WTC11 (cell line): ENCODE measurements at regions not wholly inside any gene's neighbourhood (a gene's known extent, or its start where the extent isn't known, plus 50 kb on each side); places are given as distances from the start of the nearest gene placed in this dataset.

Source experiments
- ATAC-seq: fragments of 200-7000 bp; cut with Tn5 transposase; 2 replicates; pipeline ENCODE4 v1.10.0; 2021; ENCODE audit warnings: mild to moderate bottlenecking, moderate library complexity
- CTCF ChIA-PET: fragments of 300-600 bp; sonication (Branson Sonifier 250); formaldehyde crosslinking; loops from one replicate; lab custom pipeline; 2021; ENCODE audit warnings: antibody characterized with exemption; lab: Charles Lee
- POLR2A ChIA-PET: fragments of 350-600 bp; sonication (Branson Sonifier 250); formaldehyde crosslinking; loops from one replicate; lab custom pipeline; 2021; ENCODE audit warnings: antibody characterized with exemption; lab: Charles Lee
- DNase-seq: peaks from one replicate; pipeline ENCODE4 v3.0.0; 2021; ENCODE audit warnings: low spot score
- H3K27ac Mint-ChIP-seq: 2 replicates; pipeline ENCODE4 v1.8.0; 2021; ENCODE audit warnings: mixed read lengths
- H3K27me3 Mint-ChIP-seq: 2 replicates; pipeline ENCODE4 v1.8.0; 2021; ENCODE audit warnings: low read depth, mild to moderate bottlenecking, moderate library complexity, mixed read lengths
- H3K36me3 Mint-ChIP-seq: 2 replicates; pipeline ENCODE4 v1.8.0; 2021; ENCODE audit warnings: mixed read lengths
- H3K4me1 Mint-ChIP-seq: 2 replicates; pipeline ENCODE4 v1.8.0; 2022; ENCODE audit warnings: mixed read lengths
- H3K4me3 Mint-ChIP-seq: 2 replicates; pipeline ENCODE4 v1.8.0; 2021; ENCODE audit warnings: mild to moderate bottlenecking, moderate library complexity, mixed read lengths
- H3K9me3 Mint-ChIP-seq: 2 replicates; pipeline ENCODE4 v1.8.0; 2021; ENCODE audit warnings: mixed read lengths
- AFF4 ChIP-seq: sonication (generic); formaldehyde crosslinking; IDR thresholded peaks from 2 replicates; pipeline ENCODE4 v1.8.1; 2023; ENCODE audit warnings: mild to moderate bottlenecking, missing genetic modification reagents, borderline replicate concordance
- CBFB ChIP-seq: sonication (generic); formaldehyde crosslinking; IDR thresholded peaks from 2 replicates; pipeline ENCODE4 v1.8.1; 2022; ENCODE audit warnings: mild to moderate bottlenecking, low read depth, missing genetic modification reagents
- E2F5 ChIP-seq: sonication (generic); formaldehyde crosslinking; IDR thresholded peaks from 2 replicates; pipeline ENCODE4 v1.8.1; 2022; ENCODE audit warnings: mild to moderate bottlenecking, moderate library complexity, missing genetic modification reagents
- ETV6 ChIP-seq: sonication (generic); formaldehyde crosslinking; IDR thresholded peaks from 2 replicates; pipeline ENCODE4 v1.8.1; 2022; ENCODE audit warnings: mild to moderate bottlenecking, missing genetic modification reagents
- FOXJ3 ChIP-seq: sonication (generic); formaldehyde crosslinking; IDR thresholded peaks from 2 replicates; pipeline ENCODE4 v1.9.0; 2021; ENCODE audit warnings: missing genetic modification reagents, mild to moderate bottlenecking, borderline replicate concordance
- FOXK1 ChIP-seq: sonication (generic); formaldehyde crosslinking; IDR thresholded peaks from 2 replicates; pipeline ENCODE4 v1.8.0; 2022; ENCODE audit warnings: mild to moderate bottlenecking, moderate library complexity, missing genetic modification reagents
- GRHL2 ChIP-seq: fragments of 250-450 bp; sonication (Bioruptor Pico); IDR thresholded peaks from 2 replicates; pipeline ENCODE4 v1.8.0; 2022; ENCODE audit warnings: mild to moderate bottlenecking, moderate library complexity; ENCODE audit not compliant: insufficient replicate concordance, severe bottlenecking
- MYBL2 ChIP-seq: sonication (generic); formaldehyde crosslinking; IDR thresholded peaks from 2 replicates; pipeline ENCODE4 v1.8.1; 2023; ENCODE audit warnings: mild to moderate bottlenecking, moderate library complexity, missing genetic modification reagents
- NFYB ChIP-seq: sonication (generic); formaldehyde crosslinking; conservative IDR thresholded peaks from 2 replicates; pipeline ENCODE4 v1.8.0; 2022; ENCODE audit warnings: low read depth, missing genetic modification reagents
- PREB ChIP-seq: sonication (generic); formaldehyde crosslinking; IDR thresholded peaks from 2 replicates; pipeline ENCODE4 v1.8.1; 2022; ENCODE audit warnings: mild to moderate bottlenecking, missing genetic modification reagents, moderate library complexity, borderline replicate concordance
- SMAD3 ChIP-seq: sonication (generic); formaldehyde crosslinking; IDR thresholded peaks from 2 replicates; pipeline ENCODE4 v1.8.0; 2022; ENCODE audit warnings: missing genetic modification reagents, mild to moderate bottlenecking, borderline replicate concordance
- SMAD4 ChIP-seq: sonication (generic); formaldehyde crosslinking; IDR thresholded peaks from 2 replicates; pipeline ENCODE4 v1.8.0; 2022; ENCODE audit warnings: mild to moderate bottlenecking, missing genetic modification reagents
- SOX15 ChIP-seq: fragments of 250-450 bp; sonication (Bioruptor Pico); IDR thresholded peaks from 2 replicates; pipeline ENCODE4 v1.9.0; 2021; ENCODE audit warnings: mild to moderate bottlenecking
- TEAD4 ChIP-seq: sonication (generic); formaldehyde crosslinking; IDR thresholded peaks from 2 replicates; pipeline ENCODE4 v1.8.0; 2022; ENCODE audit warnings: mild to moderate bottlenecking, missing genetic modification reagents
- USF2 ChIP-seq: sonication (generic); formaldehyde crosslinking; IDR thresholded peaks from 2 replicates; pipeline ENCODE4 v1.8.1; 2023; ENCODE audit warnings: mild to moderate bottlenecking, missing genetic modification reagents, moderate library complexity
- ZNF121 ChIP-seq: sonication (generic); formaldehyde crosslinking; IDR thresholded peaks from 2 replicates; pipeline ENCODE4 v1.8.0; 2023; ENCODE audit warnings: missing genetic modification reagents
- ZNF263 ChIP-seq: sonication (generic); formaldehyde crosslinking; IDR thresholded peaks from 2 replicates; pipeline ENCODE4 v1.8.1; 2022; ENCODE audit warnings: low read depth, mild to moderate bottlenecking, moderate library complexity, missing genetic modification reagents
- ZNF281 ChIP-seq: sonication (generic); formaldehyde crosslinking; IDR thresholded peaks from 2 replicates; pipeline ENCODE4 v1.8.0; 2023; ENCODE audit warnings: mild to moderate bottlenecking, missing genetic modification reagents
- ZNF396 ChIP-seq: fragments of 250-450 bp; sonication (Bioruptor Pico); IDR thresholded peaks from 2 replicates; pipeline ENCODE4 v1.8.0; 2021; ENCODE audit warnings: mild to moderate bottlenecking, moderate library complexity, borderline replicate concordance
- ZNF425 ChIP-seq: fragments of 250-450 bp; sonication (Bioruptor Pico); conservative IDR thresholded peaks from 2 replicates; pipeline ENCODE4 v1.9.0; 2021; ENCODE audit warnings: mild to moderate bottlenecking

GRCh38 chr2:225781145-225781544 lies 381.6 kb downstream of the NYAP2 start:
- peaks cover 3% of the 10 kb centered on the region; the same call in 1 of the 2 replicates for H3K9me3 Mint-ChIP-seq
- no peak for TF ChIP-seq ZNF425 (CRISPR knock-in tag)
- TF ChIP-seq ZNF281 (CRISPR knock-in tag), result no peak
- TF ChIP-seq FOXJ3 (CRISPR knock-in tag), result no peak
- TF ChIP-seq SMAD3 (CRISPR knock-in tag), result no peak
- no peak for TF ChIP-seq ZNF396 (CRISPR knock-in tag)
- no peak for TF ChIP-seq PREB (CRISPR knock-in tag)
- no peak for TF ChIP-seq GRHL2 (CRISPR knock-in tag)
- no peak for TF ChIP-seq SOX15 (CRISPR knock-in tag)
- no peak for TF ChIP-seq MYBL2 (CRISPR knock-in tag)
- no peak for TF ChIP-seq CBFB (CRISPR knock-in tag)
- TF ChIP-seq FOXK1 (CRISPR knock-in tag), result no peak
- TF ChIP-seq AFF4 (CRISPR knock-in tag), result no peak
- no peak for TF ChIP-seq E2F5 (CRISPR knock-in tag)
- no peak for TF ChIP-seq ZNF121 (CRISPR knock-in tag)
- no peak for TF ChIP-seq NFYB (CRISPR knock-in tag)
- TF ChIP-seq ETV6 (CRISPR knock-in tag), result no peak
- no peak for TF ChIP-seq USF2 (CRISPR knock-in tag)
- no peak for TF ChIP-seq TEAD4 (CRISPR knock-in tag)
- no peak for TF ChIP-seq SMAD4
- no peak for TF ChIP-seq ZNF263 (CRISPR knock-in tag)
- H3K27me3 Mint-ChIP-seq, result no peaks in the 10 kb centered on the region
- no peak overlapping the region for H3K27ac Mint-ChIP-seq
- ChIA-PET POLR2A (no interaction called here), CTCF (no interaction called here)
- H3K4me1 Mint-ChIP-seq, result peaks cover 7% of the 10 kb centered on the region
- H3K36me3 Mint-ChIP-seq, result no peaks in the 10 kb centered on the region
- no peak for ATAC-seq
- DNase-seq, result no peak
- no peak overlapping the region for H3K4me3 Mint-ChIP-seq
